ENCODE measurements at regions not wholly inside any gene's neighbourhood (a gene's known extent, or its start where the extent isn't known, plus 50 kb on each side); places are given as distances from the start of the nearest gene placed in this dataset.
A peak's percentile ranks its signal among the peaks of the same experiment; 100 is the strongest.

- no peak for TF ChIP-seq CTCF (IDR thresholded peaks at IDR 0.05; ENCODE audit: control extremely low read depth, extremely low read depth)
- Histone ChIP-seq H3K4me1 (ENCODE audit: control insufficient read depth in 5 of 5, insufficient read depth in 5 of 5, low read length in 5 of 5) (no peaks in the 10 kb centered on the region), H3K9ac (ENCODE audit: insufficient read depth in 1 of 2, low read length in 2 of 2) (no peak overlapping the region), H3K9me3 (ENCODE audit: control insufficient read depth in 4 of 4, insufficient read depth in 3 of 4, low read length in 3 of 4) (no peaks in the 10 kb centered on the region), H3K4me3 (no peak overlapping the region), H3K27ac (ENCODE audit: low read depth in 1 of 2, low read length in 1 of 2) (no peak overlapping the region), H3K36me3 (ENCODE audit: control insufficient read depth in 4 of 4, insufficient read depth in 4 of 4, low read length in 4 of 4) (no peaks in the 10 kb centered on the region), H3K27me3 (ENCODE audit: control insufficient read depth in 3 of 3, insufficient read depth in 3 of 3, low read length in 2 of 3) (no peaks in the 10 kb centered on the region)
- peak in 1 of 3 donors; percentile 18 for DNase-seq
- WGBS, 2 donors: 33 to 64% methylated on average over 3 of the region's 3 CpGs
- ATAC-seq (ENCODE audit: insufficient read depth, low FRiP score): no peak
These were observed 92.6 kb upstream of the MAP1LC3B2 start for GRCh38 chr12:116466536-116466935.

- Histone ChIP-seq H3K27ac (ENCODE audit: low read depth in 1 of 2, low read length in 1 of 2) (no peak overlapping the region), H3K4me3 (no peak overlapping the region), H3K9me3 (ENCODE audit: control insufficient read depth in 4 of 4, insufficient read depth in 3 of 4, low read length in 3 of 4) (no peaks in the 10 kb centered on the region), H3K9ac (ENCODE audit: insufficient read depth in 1 of 2, low read length in 2 of 2) (no peak overlapping the region), H3K27me3 (ENCODE audit: control insufficient read depth in 3 of 3, insufficient read depth in 3 of 3, low read length in 2 of 3) (no peaks in the 10 kb centered on the region), H3K4me1 (ENCODE audit: control insufficient read depth in 5 of 5, insufficient read depth in 5 of 5, low read length in 5 of 5) (no peaks in the 10 kb centered on the region), H3K36me3 (ENCODE audit: control insufficient read depth in 4 of 4, insufficient read depth in 4 of 4, low read length in 4 of 4) (no peaks in the 10 kb centered on the region)
- WGBS, 2 donors: 96 to 99% methylated on average over 3 of the region's 3 CpGs
- TF ChIP-seq CTCF (IDR thresholded peaks at IDR 0.05; ENCODE audit: control extremely low read depth, extremely low read depth): no peak
- ATAC-seq (ENCODE audit: insufficient read depth, low FRiP score): no peak
- no peak for DNase-seq
These were observed 89.8 kb upstream of the MAP1LC3B2 start for GRCh38 chr12:116469344-116469743.

- no peaks in the 10 kb centered on the region for H3K36me3 ChIP-seq (ENCODE audit: control insufficient read depth in 4 of 4, insufficient read depth in 4 of 4, low read length in 4 of 4)
- no peak overlapping the region for H3K4me3 ChIP-seq
- ATAC-seq (ENCODE audit: insufficient read depth, low FRiP score) (no peak), DNase-seq (no peak)
- no peak for TF ChIP-seq CTCF (IDR thresholded peaks at IDR 0.05; ENCODE audit: control extremely low read depth, extremely low read depth)
- no peak overlapping the region for H3K9ac ChIP-seq (ENCODE audit: insufficient read depth in 1 of 2, low read length in 2 of 2)
- H3K9me3 ChIP-seq (ENCODE audit: control insufficient read depth in 4 of 4, insufficient read depth in 3 of 4, low read length in 3 of 4): peaks cover 0 to under 1% (median 0%) of the 10 kb centered on the region in 4 donors
- no peaks in the 10 kb centered on the region for H3K27me3 ChIP-seq (ENCODE audit: control insufficient read depth in 3 of 3, insufficient read depth in 3 of 3, low read length in 2 of 3)
- H3K27ac ChIP-seq (ENCODE audit: low read depth in 1 of 2, low read length in 1 of 2): no peak overlapping the region
- WGBS, 2 donors: 76 to 87% methylated on average over 5 of the region's 5 CpGs
- no peaks in the 10 kb centered on the region for H3K4me1 ChIP-seq (ENCODE audit: control insufficient read depth in 5 of 5, insufficient read depth in 5 of 5, low read length in 5 of 5)
These were observed 87.6 kb upstream of the MAP1LC3B2 start for GRCh38 chr12:116471544-116471943.

- TF ChIP-seq CTCF (IDR thresholded peaks at IDR 0.05; ENCODE audit: control extremely low read depth, extremely low read depth): no peak
- no peak for DNase-seq
- H3K27me3 ChIP-seq (ENCODE audit: control insufficient read depth in 3 of 3, insufficient read depth in 3 of 3, low read length in 2 of 3): no peaks in the 10 kb centered on the region
- H3K4me1 ChIP-seq (ENCODE audit: control insufficient read depth in 5 of 5, insufficient read depth in 5 of 5, low read length in 5 of 5): no peaks in the 10 kb centered on the region
- no peaks in the 10 kb centered on the region for H3K36me3 ChIP-seq (ENCODE audit: control insufficient read depth in 4 of 4, insufficient read depth in 4 of 4, low read length in 4 of 4)
- no peak for ATAC-seq (ENCODE audit: insufficient read depth, low FRiP score)
- H3K4me3 ChIP-seq: no peak overlapping the region
- H3K27ac ChIP-seq (ENCODE audit: low read depth in 1 of 2, low read length in 1 of 2): no peak overlapping the region
- 77 to 83% methylated on average over 4 of the region's 4 CpGs for WGBS, 2 donors
- H3K9ac ChIP-seq (ENCODE audit: insufficient read depth in 1 of 2, low read length in 2 of 2): no peak overlapping the region
- H3K9me3 ChIP-seq (ENCODE audit: control insufficient read depth in 4 of 4, insufficient read depth in 3 of 4, low read length in 3 of 4): peaks cover 0 to 3% (median under 1%) of the 10 kb centered on the region in 4 donors
These were observed 87.0 kb upstream of the MAP1LC3B2 start for GRCh38 chr12:116472193-116472592.

All from lung (tissue), 11 donors.